Epithelial cell of prostate (primary cell): ENCODE measurements at regions not wholly inside any gene's neighbourhood (a gene's known extent, or its start where the extent isn't known, plus 50 kb on each side); places are given as distances from the start of the nearest gene placed in this dataset.
"Not testable (repeated sequence)": the region's sequence is repeated elsewhere in the genome, so short reads cannot be mapped to it uniquely, and the experiment has no call there.

Source experiments
- DNase-seq: peaks from one replicate; pipeline ENCODE4 v3.0.0-alpha.2; 2011; ENCODE audit warnings: low read depth, low spot score
- H3K27ac ChIP-seq: fragments of 450-650 bp; 2 replicates; pipeline ENCODE4 v1.5.1; 2017; ENCODE audit warnings: mild to moderate bottlenecking

DNA sequence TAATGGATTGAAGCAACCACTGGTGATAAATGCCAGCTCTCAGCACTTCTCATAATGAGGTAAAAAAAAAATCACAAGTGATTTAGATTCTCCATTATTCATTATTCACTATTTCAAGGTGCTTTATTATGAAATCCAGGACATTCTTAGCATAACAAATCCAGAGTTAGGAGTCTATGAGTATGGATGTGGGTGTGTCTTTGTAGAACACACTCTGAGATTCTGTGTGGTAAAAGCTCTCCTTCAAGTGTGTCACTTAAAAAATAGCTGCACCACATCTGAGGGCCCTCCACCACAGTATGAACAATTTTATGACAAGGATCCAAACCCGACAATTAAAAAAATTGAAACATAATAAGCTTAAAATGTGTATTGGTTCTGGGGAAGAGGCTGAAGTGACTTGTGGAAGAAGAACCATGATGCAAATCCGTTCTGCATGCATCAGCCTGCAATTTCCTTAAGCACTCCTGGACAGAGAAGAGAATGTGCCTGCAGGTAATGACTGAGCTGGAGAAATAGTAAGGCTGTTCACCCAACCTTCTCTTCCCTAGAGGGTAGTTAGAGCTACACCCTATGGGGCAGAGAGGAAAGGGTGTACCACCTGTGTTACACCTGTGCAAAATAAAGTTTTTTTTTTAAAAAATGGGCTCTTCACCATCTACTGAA lies 488.5 kb upstream of the MGAT4C start:
- no peak for DNase-seq

DNA sequence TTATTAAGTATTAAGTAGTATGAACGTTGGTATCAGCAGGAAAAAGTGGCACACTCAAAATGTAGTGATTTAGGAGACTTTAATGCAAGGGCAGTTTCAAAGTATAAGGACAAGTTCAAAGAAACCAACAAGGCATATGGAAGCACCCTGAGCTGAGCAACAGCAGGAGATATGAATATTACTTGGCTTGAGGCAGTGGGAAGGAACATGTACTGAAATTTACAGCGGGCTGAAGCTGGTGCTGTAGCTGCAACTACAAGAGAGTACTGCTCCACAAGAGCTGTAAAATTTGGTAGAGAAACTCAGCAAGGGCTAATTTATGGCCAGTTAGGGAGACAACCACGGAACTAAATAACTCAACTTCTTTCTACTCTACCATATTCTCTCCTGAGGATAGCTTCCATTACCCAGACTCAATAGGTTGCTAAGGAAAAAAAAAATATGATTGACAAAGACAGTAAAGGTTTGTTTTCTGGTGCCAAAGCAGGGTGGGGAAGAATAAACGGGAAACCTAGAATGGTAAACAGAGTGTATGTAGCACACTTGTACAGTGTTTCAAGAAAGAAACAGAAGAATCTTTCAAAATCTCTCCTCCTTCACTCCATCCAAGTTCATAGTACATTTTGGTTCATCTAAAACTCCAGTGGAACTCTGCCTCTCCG lies 487.8 kb upstream of the MGAT4C start:
- no peak overlapping the region for H3K27ac ChIP-seq
- no peak for DNase-seq

More for the DNA sequence above, 488.5 kb upstream of the MGAT4C start:
- no peak overlapping the region for H3K27ac ChIP-seq

DNA sequence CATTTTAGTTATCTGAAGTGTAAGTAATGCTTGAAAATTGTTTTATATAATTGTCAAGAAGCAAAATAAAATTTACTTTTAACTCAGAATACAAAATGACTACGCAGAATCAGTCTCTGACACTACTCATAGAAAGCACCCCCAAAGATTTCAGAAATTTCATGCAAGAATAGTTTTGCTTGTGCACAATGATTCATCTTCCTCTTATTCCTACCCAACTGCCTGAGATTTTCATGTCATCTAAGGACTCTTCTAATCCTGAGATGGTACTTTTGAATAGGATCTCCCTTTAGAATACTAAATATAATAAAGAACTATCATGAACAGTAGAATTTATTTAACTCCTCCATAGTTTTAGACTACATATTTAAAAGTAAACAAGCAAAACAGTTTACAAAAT lies 485.3 kb upstream of the MGAT4C start:
- no peak for DNase-seq
- H3K27ac ChIP-seq, result no peak overlapping the region

DNA sequence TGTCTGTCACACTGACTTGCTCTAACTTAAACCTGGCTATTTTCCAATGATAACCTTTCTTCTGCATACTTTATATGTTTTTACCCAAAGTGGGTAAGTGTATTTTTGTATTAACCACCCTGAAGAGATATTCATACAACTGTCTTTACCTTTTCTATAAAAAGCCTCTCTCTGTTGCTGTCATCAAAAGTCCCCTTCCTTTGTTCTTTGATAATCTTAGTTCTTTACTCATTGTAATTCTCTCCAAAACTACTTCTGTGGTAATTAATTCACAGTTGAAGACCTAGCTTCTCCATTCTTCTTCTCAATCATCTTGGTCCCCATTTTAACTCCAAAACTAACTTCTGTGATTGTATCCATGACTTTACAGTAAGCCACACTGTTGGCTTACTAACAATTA lies 479.7 kb upstream of the MGAT4C start:
- no peak overlapping the region for H3K27ac ChIP-seq
- no peak for DNase-seq

DNA sequence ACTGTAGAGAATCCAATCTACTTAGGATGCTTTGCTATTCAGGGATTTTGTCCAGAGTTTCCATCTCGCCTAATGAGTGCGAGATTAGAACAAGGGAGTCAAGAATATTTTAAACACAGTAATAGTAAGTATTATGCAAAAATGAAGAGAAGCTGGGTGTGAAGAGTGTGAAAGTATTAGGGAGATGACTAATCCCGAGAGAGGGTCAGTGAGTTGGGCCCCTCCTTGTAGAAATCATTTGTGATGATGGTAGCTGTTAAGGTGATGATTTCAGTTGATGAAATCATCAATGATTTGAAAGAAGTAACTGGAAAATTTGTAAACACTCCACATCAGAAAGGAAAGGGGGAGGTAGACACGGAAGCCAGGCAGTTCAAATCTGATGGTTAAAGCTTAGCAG lies 478.9 kb upstream of the MGAT4C start:
- no peak for DNase-seq
- H3K27ac ChIP-seq, result no peak overlapping the region

DNA sequence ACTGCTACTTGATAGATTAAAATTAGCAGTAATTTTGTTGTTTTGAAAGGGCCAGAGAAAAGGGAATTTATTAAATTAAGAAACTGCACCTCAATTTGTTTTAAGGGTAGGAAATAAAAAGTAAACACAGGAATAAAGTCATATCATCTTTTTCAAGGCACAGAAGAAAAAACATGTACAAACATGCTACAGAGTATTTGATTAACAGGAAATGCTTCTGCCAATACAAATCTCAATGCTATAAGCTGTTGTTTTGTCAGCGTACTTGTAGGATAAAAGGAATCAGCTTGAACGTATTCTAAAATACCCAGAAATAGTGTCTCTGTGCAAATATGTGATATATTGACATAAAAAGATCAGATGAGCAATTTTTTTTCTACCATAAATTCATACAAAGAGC lies 474.0 kb upstream of the MGAT4C start:
- DNase-seq, result no peak
- peak overlapping the region; percentile 63 for H3K27ac ChIP-seq

DNA sequence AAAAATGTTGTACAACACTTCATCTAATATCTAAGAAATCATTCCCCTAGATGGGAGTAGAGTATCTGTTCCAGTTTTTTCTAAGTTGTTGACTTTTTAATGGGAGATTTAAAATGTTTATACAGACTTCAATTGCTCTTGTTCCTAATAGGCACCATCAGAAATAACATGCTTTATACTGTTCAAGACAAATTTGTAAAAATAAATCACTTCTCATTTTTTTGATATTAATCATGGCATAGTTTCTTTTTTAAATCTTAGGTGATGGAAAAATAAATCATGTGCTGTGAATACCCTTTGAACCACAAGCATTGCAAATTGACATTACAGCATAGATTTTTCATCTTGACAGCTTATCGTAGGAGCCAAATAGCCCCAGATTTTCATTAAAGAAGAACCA lies 473.5 kb upstream of the MGAT4C start:
- H3K27ac ChIP-seq, result peak overlapping the region; percentile 63

DNA sequence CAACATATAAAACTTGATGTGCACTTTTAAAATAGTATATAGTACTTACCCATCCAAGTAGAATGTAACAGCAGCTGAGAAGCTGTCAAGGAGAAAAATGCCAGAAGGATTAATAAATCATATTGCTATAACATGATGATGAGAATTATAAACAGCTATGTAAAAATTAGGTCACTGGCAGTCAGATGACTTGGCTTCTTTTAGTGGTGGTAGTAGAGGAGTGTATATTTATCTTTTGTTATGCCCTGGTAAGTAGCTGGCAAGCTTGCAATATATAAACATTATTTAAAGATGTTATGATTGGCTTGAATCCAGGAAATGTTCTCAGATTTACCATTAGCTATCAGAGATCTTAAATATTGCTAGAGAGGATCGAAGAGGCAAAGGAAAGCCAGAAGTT lies 471.0 kb upstream of the MGAT4C start:
- peak; percentile 18 for DNase-seq
- H3K27ac ChIP-seq, result no peak overlapping the region

More for the DNA sequence above, 473.5 kb upstream of the MGAT4C start:
- DNase-seq, result no peak

DNA sequence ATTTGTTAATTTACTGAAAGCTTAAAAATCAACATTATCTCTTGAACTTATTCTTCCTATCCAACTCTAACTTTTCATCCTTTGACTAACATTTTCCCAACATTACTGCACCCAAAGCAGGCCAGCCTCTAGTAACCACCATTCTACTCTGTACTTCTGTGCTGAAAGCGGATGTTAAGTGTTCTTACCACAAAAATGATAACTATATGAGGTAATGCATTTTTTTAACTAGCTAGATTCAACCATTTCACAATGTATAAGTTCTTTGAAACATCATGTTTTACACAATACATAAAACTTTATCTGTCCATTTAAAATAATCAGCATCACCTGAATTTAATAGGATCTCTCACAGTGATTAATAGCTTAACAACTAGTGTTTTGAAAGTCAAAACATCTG lies 468.5 kb upstream of the MGAT4C start:
- DNase-seq, result no peak
- no peak overlapping the region for H3K27ac ChIP-seq

DNA sequence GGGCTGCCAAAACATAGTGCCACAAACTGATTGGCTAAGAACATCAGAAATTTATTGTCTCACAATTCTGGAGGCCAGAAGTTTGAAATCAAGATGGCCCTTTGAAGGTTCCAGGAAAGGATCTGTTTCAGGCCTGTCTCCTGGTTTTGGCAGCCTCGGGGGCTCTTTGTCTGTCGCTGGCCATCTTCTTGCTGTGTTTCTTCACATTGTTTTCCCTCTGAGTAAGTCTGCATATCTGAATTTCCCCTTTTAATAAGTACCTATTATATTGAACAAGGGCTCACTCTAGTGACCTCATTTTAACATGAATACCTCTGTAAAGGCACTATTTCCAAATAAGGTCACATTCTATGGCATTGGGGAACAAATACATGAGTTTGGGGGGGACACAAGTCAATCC lies 467.1 kb upstream of the MGAT4C start:
- DNase-seq, result no peak
- no peak overlapping the region for H3K27ac ChIP-seq

DNA sequence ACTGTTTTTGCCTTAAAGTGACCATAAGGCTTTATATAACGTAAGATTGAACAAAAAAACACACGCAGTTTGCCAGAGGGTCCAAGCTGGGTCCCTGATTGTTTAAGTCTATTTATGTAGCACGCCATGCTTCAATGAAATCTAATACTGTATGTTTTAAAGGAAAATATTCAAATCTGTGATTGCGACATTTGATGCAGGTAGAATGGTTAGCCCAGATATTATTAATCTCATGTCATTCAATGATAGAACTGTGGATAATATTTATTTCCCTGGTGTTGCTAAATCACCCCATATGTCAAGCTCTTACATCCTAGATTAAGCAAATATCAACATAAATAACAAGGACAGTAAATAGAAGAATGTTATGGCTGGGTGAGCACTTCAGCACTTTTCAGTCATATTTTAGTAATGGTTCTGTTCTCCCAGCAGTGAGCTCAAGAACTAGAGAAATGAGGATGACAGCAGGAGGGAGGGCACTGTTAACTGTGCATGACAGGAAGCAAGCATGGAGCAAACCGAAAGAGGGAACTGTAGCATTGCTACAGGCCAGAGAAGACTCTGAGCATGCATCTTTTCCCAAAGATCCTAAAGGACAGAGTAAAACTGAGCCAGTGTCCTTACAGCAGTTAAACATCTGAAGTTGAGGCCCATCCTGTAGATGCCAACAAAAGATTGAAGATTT lies 465.7 kb upstream of the MGAT4C start:
- no peak for DNase-seq
- no peak overlapping the region for H3K27ac ChIP-seq

DNA sequence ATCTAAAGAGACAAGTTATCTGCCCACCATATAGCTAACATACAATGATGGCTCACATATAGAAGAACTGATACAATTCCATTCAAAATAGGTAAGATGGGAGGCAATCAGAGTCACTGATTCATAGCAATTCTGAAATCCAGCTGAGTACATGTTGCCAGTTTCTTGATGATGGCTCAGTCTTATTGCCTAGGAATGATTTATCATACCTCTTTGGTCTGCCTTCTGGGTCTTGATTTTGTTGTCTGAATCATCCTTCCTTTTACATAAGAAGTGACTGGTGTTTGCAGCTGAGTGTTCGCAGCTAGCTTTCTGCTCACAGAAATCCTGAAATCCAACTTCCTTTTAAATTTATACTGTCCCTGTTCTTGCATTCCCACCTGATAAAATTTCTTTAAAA lies 463.2 kb upstream of the MGAT4C start:
- peak overlapping the region; percentile 34 for H3K27ac ChIP-seq
- DNase-seq, result peak; percentile 60

DNA sequence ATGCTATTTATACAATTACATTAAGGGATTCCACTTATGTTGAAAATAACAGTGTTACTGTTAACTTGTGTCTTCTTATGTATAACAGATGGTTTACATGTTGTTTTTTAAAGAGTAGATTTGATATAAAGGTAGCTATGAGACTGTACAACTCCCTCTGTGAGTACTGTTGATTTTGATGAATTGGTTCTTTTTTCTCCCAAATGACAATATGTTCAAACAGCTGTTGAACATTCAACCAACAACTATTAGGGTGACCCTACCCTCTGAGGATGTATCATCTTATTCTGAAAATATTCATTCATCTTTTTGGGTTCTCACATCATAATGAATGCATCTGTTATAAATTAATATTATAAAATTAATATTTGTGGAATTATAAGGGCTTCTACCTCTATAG lies 456.9 kb upstream of the MGAT4C start:
- peak overlapping the region; percentile 81 for H3K27ac ChIP-seq
- no peak for DNase-seq

DNA sequence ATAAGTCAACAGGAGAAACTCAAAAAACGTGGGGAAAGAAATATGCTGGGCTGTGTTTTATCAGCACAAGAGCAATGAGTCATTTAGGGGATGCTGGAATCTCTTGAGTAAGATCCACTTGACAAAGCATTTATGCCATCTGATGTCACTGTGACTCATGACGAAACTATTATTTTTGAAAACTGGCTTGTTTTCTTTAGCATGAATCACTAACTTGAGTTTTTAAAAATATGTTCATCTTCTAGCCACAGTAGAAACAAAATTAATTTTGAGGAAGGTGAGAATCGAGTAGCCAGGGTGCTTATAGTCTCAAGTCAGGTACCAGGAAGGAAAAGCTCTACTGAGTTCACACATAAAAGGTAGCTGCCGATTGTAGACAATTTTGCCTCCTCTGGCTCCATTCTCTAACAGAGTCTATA lies 456.2 kb upstream of the MGAT4C start:
- H3K27ac ChIP-seq, result peak overlapping the region; percentile 81

DNA sequence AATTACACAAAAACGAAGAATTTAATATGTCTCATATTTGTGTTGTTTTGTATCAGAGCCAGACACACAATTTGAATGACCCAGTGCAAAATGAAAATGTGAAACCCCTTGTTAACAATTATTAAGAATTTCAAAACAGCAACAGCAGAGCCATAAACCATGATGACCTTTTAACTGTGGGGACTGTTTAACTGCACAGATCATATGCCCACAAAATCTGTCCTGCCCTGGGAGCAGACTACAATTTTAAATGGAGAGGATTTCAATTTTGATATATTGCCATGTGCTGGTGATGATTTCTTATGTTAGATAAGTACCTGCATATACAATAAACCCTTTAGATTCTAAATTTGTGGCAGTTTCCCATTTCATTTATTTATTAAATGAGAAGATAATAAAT lies 455.5 kb upstream of the MGAT4C start:
- peak overlapping the region; percentile 81 for H3K27ac ChIP-seq
- no peak for DNase-seq

More for the DNA sequence above, 456.2 kb upstream of the MGAT4C start:
- peak; percentile 95 for DNase-seq

DNA sequence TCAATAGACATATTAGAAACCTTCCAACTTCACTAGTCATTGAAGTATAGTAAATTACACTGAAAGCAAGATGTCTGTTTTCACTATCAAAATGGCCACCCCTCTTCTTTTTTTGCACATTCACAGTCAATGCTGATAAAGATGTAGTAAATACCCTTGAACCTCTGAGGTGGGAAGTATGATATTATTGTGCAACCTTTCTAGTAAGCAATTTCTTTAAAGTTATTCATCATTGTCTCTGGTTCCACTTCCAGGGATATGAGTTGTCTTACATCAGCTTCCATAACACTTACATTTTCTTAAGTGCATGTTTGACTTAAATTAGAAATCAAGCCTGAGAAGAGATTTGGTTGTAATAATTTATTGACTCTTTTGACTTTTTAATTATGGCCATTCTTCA lies 453.9 kb upstream of the MGAT4C start:
- no peak overlapping the region for H3K27ac ChIP-seq
- no peak for DNase-seq

DNA sequence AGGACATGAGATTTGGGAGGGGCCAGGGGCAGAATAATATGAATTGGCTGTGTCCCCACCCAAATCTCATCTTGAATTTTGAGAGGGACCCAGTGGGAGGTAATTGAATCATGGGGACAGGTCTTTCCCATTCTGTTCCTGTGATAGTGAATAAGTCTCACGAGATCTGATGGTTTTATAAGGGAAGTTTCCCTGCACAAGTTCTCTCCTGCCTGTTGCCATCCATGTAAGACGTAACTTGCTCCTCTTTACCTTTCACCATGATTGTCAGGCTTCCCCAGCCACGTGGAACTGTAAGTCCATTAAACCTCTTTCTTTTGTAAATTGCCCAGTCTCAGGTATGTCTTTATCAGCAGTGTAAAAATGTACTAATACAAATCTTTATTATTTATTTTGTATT lies 452.8 kb upstream of the MGAT4C start:
- DNase-seq, H3K27ac ChIP-seq: not testable (repeated sequence)

DNA sequence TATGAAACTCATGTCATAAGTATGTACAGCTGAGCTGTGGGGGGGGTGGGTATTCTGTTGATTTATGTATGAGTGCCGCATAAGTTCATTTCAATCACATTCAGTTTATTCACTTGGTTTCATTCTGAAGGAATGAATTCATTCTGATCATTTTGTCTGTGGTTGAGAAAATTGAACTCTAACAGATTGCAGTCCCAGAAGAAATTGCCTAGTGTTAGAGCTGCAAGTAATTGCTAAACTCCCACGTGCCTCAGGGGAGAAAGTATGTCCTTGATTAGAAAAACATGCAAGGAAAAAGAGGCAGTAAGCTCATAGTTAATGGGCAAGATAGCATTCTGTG lies 442.4 kb upstream of the MGAT4C start:
- H3K27ac ChIP-seq, result no peak overlapping the region
- DNase-seq, result no peak

DNA sequence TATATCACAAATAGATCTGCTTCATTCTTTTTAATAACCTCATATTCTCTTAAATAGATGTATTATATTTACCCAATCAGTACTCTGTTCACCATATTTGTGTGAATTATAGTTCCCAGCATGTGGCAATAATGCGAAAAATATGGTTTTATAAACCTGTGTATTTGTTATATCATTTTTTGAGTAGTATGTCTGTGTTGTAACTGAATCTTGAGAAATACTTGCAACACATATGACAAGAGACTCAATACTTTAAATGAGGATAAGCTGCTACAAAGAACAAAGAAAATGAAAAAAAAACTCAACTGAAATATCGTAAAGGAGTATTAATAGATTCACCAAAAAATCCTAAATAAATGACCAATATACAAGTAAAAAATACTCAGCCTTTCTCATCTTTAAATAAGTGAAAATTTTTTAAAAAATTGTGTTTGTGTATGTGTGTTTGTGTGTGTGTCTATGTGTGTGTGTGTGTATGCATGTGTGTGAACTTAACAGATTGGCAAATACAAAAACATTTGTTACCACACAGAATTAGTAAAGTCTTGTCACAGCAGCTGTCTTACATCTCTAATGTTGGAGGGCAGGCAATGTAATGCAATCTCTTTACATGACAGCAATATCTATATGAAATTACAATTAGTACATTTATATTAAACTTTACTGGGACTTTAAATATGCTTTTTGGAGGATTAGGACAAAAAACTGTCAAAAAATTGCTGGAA lies 441.9 kb upstream of the MGAT4C start:
- H3K27ac ChIP-seq, result no peak overlapping the region
- no peak for DNase-seq

DNA sequence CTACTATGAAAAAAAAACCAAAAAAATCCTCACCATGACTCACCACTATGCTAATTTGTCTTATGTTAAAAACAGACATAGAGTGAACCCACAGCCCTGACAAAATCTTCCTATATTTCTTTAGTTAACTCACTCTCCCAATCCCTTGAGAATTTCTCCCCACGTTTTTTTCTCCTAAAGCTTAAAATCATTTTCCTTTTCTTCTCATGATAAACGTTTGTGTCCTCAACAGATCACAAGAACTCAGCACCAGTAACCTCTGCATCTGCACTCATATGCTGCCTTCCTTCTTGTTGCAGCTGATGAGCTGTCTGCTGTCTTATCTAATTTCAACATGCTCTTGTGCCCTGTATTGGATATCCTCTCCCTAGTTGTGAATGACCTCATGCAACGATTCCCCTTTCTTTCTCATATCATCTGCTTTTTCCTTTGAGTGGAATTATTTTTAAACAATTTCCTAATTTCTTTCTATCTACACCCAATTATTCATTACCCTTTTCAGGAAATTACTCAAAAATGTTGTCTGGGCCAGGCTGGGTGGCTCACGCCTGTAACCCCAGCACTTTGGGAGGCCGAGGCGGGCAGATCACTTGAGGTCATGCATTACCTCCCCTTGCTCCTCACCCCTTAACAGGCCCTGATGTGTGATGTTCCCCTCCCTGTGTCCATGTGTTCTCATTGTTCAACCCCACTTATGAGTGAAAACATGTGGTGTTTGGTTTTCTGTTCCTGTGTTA lies 427.5 kb upstream of the MGAT4C start:
- no peak overlapping the region for H3K27ac ChIP-seq
- no peak for DNase-seq
